Mesothelial cell of epicardium (in vitro differentiated cells): ENCODE measurements at regions not wholly inside any gene's neighbourhood (a gene's known extent, or its start where the extent isn't known, plus 50 kb on each side); places are given as distances from the start of the nearest gene placed in this dataset.

Source experiments
- DNase-seq, 2 experiments: peaks; one replicate each; pipeline ENCODE4 v3.0.0; 2021; ENCODE audit warnings: low spot score in 2 of 2; ENCODE audit not compliant: unreplicated experiment in 2 of 2
- H3K27ac Mint-ChIP-seq: 2 replicates; pipeline ENCODE4 v1.8.0; 2021; ENCODE audit warnings: mixed read lengths
- H3K27me3 Mint-ChIP-seq: 2 replicates; pipeline ENCODE4 v1.8.0; 2021; ENCODE audit warnings: low read depth, mixed read lengths
- H3K36me3 Mint-ChIP-seq: 2 replicates; pipeline ENCODE4 v1.8.0; 2021; ENCODE audit warnings: mixed read lengths
- H3K4me1 Mint-ChIP-seq: 2 replicates; pipeline ENCODE4 v1.8.0; 2021; ENCODE audit warnings: mixed read lengths
- H3K4me3 Mint-ChIP-seq: 2 replicates; pipeline ENCODE4 v1.8.0; 2021; ENCODE audit warnings: mild to moderate bottlenecking, moderate library complexity, mixed read lengths
- H3K9me3 Mint-ChIP-seq: 2 replicates; pipeline ENCODE4 v1.8.0; 2021; ENCODE audit warnings: mixed read lengths
- CTCF ChIP-seq: fragments of 200-600 bp; sonication (generic); IDR thresholded peaks from one replicate; pipeline ENCODE4 v1.5.0; 2021; ENCODE audit warnings: antibody characterized with exemption; ENCODE audit not compliant: unreplicated experiment

GRCh38 chr11:133656082-133656635 lies 123.9 kb upstream of the OPCML start:
- Mint-ChIP-seq H3K9me3 (peaks cover 7% of the 10 kb centered on the region), H3K4me1 (no peaks in the 10 kb centered on the region), H3K4me3 (no peak overlapping the region), H3K27ac (no peak overlapping the region), H3K36me3 (no peaks in the 10 kb centered on the region), H3K27me3 (peaks cover 37% of the 10 kb centered on the region)
- no peak for DNase-seq
- no peak for TF ChIP-seq CTCF

GRCh38 chr11:133654630-133655212 lies 122.4 kb upstream of the OPCML start:
- no peak overlapping the region for H3K27ac Mint-ChIP-seq
- no peak for DNase-seq
- H3K27me3 Mint-ChIP-seq, result peaks cover 40% of the 10 kb centered on the region
- TF ChIP-seq CTCF, result no peak
- H3K4me1 Mint-ChIP-seq, result no peaks in the 10 kb centered on the region
- no peaks in the 10 kb centered on the region for H3K36me3 Mint-ChIP-seq
- H3K4me3 Mint-ChIP-seq, result no peak overlapping the region
- peaks cover 7% of the 10 kb centered on the region for H3K9me3 Mint-ChIP-seq

GRCh38 chr11:133653336-133653735 lies 121.0 kb upstream of the OPCML start:
- Mint-ChIP-seq H3K4me3 (no peak overlapping the region), H3K4me1 (no peaks in the 10 kb centered on the region), H3K27ac (no peak overlapping the region), H3K27me3 (peaks cover 36% of the 10 kb centered on the region), H3K9me3 (peaks cover 7% of the 10 kb centered on the region), H3K36me3 (no peaks in the 10 kb centered on the region)
- no peak for TF ChIP-seq CTCF
- DNase-seq, result no peak

- no peaks in the 10 kb centered on the region for H3K36me3 Mint-ChIP-seq
- H3K27me3 Mint-ChIP-seq, result peaks cover 24% of the 10 kb centered on the region
- H3K4me1 Mint-ChIP-seq, result no peaks in the 10 kb centered on the region
- no peak overlapping the region for H3K27ac Mint-ChIP-seq
- no peak for TF ChIP-seq CTCF
- no peaks in the 10 kb centered on the region for H3K9me3 Mint-ChIP-seq
- DNase-seq, result no peak
- H3K4me3 Mint-ChIP-seq, result no peak overlapping the region
Observed at GRCh38 chr11:133650082-133650481, 117.8 kb upstream of the OPCML start.

GRCh38 chr11:133649040-133649439 lies 116.7 kb upstream of the OPCML start:
- Mint-ChIP-seq H3K27me3 (peaks cover 14% of the 10 kb centered on the region), H3K27ac (no peak overlapping the region)
- TF ChIP-seq CTCF, result no peak

More at GRCh38 chr11:133649040-133649439, 116.7 kb upstream of the OPCML start:
- Mint-ChIP-seq H3K9me3 (no peaks in the 10 kb centered on the region), H3K36me3 (no peaks in the 10 kb centered on the region), H3K4me1 (no peaks in the 10 kb centered on the region), H3K4me3 (no peak overlapping the region)
- no peak for DNase-seq
